Stimulated activated CD8-positive, alpha-beta memory T cell treated with anti-CD3 and anti-CD28 coated beads, Interleukin-12 subunit alpha, Interleukin-12 subunit beta, amount 100 ng/mL, for 4 hours (primary cell): ENCODE measurements at regions not wholly inside any gene's neighbourhood (a gene's known extent, or its start where the extent isn't known, plus 50 kb on each side); places are given as distances from the start of the nearest gene placed in this dataset.

ENCODE experiments used
- DNase-seq: peaks from one replicate; pipeline ENCODE4 v3.0.0-alpha.2; 2020; ENCODE audit warnings: low read depth

DNA sequence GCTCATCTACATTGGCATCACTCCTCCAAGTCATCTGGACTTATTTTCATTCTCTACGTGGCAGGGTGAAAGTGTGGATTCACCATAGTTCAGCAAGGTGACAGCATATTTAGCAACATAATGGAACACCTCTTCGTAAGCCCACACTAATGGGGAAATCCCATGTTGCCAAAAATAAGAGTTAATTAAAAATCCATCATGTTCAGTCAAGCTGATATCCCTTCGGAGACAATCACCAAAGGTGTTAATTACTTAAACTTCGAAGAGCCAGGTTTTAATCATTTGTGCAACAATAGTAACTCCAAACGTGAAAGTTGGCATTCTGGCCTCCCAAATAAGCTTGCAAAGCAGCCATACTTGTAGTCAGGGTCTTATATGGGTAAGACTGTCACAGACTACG lies 242.9 kb downstream of the NSG2 start:
- no peak for DNase-seq

DNA sequence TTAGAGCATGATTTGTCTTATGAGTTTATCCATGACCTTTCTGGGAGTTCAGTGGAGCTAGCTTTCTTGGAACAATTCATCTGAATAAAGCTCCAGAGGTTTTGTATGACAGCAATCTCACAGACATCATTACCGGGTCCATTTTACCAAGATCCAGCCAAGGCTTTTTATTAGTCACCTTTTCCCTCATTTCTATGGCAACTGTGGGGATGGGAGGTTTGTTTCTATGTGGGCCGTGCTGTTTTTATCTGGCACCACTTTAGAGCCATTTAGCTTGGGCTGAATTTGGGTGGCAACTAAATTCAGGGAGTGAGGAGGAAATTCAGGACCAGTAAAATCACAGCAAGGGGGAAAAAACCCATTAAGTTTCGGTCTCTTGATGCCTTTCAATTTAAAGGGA lies 245.7 kb downstream of the NSG2 start:
- DNase-seq: no peak

DNA sequence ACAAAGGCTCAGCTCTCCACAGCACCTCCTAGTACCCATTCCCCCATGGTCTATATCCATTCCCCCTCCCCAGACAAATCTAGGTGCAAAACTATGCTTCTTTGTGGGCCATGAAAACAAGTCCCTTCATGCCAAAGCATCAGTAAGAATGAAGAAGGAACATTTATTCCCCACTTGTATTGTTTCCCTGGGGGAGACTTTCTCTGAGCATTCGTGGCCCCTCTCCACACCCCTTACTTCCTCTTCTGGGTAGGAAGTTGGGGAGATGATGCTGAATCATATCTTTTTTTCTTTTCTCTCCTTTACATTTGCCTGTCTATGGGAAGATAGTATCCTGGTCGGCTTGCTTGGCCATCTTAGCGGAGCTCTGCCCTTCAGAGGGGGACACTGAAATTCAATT lies 246.8 kb downstream of the NSG2 start:
- no peak for DNase-seq

DNA sequence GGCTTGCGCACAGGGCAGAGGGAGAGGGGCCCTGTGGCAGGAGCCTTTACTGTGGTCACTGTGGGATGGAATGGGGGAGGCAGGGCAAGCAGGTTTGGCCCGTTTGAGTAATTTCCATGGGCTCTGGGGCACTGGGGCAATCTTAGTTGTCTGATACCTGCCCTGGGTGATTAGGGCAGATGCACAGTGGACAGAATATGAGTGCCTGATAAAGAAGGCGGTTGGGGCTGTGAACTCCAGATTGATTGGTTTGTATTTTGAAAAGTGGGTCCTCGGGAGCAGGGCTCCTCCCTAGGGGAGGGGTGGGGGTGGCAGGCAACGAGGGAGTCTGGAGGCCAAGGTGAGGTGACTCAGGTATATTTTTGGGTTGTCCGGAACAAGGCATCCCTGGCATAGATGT lies 247.5 kb downstream of the NSG2 start:
- DNase-seq: no peak

DNA sequence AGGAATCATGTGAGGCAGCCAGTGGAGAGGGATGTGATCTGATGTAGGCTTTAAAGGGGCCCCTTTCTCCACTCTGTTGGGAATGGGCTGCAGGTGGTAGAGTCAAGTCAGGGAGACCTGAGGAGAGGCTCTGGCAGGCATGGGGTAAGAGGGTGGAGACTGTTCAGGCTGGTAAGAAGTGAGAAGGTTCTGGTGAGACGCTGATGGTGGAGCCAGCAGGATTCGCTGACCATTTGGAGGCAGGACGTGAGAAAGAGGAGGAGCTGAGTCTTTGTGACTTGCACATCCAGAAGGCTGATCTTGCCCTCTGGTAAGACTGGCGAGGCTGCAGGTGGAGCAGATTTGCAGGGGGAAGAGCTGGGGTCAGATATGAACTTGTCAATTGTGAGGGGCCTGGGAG lies 248.0 kb downstream of the NSG2 start:
- DNase-seq: no peak

DNA sequence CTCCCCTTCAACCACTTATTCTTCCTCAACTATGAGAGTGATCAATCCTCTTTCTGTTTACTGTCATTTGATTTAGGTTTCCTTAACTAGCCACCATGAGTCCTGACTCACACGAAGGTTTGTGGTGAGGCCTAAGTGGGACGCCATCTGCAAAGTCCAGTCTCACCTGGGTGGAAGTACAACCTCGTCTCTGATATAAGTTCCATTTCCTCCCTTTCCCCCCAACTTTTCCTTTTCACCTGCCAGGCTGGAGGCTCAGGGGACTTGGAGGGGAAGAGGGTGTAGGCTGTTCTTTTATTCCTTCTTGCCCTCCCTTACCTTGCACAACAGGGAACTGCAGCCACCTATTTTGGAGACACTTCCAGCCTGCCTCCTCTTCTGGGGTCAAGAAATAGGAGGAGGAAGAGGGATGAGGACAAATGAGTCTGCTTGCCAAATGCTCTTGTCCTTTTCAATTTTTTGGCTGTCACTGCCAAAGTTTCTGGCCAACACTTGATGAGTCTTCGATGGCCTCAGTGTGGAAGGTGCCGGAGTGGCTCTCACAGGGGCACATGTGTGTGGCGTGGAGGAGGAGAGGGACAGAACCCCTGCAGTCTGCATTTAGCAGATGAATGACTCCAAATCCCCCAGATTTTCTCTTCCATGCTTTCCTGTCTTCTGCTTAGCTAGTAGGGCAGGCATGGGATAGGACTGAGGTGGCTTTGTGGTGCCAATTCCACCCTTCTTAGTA lies 249.6 kb downstream of the NSG2 start:
- DNase-seq: no peak

DNA sequence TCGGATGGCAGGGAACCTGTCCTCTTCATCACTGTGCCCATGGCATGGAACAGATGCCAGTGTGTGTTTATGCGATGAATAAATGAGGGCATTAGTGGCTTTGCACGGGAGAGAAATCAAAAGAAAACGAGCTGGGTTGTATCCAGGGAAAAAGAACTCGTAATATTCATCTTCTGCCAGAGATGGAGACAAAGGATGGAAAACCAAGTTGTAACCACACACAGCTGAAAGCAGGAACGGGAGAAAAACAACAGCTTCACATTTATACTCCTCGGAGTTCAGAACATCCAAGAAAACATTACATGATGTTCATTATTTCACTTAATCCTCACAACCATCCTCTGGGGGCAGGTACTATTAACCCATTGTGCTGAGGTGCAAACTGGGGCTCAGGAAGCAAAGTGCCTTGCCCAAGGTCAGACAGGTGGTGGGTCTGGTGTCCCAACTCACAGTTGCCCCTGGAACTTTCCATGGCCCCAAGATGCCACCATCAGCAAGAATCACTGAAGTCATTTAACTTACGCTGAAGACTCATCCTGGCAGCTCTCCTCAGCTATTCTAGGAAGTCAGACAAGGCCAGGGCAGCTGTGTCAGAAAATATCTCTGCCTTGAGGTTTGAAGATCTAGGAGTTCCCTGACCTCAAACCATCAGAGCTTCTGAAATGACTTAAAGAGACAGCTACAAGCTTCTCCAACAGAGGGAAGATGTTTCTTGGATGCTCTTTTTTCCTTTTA lies 250.4 kb downstream of the NSG2 start:
- no peak for DNase-seq

DNA sequence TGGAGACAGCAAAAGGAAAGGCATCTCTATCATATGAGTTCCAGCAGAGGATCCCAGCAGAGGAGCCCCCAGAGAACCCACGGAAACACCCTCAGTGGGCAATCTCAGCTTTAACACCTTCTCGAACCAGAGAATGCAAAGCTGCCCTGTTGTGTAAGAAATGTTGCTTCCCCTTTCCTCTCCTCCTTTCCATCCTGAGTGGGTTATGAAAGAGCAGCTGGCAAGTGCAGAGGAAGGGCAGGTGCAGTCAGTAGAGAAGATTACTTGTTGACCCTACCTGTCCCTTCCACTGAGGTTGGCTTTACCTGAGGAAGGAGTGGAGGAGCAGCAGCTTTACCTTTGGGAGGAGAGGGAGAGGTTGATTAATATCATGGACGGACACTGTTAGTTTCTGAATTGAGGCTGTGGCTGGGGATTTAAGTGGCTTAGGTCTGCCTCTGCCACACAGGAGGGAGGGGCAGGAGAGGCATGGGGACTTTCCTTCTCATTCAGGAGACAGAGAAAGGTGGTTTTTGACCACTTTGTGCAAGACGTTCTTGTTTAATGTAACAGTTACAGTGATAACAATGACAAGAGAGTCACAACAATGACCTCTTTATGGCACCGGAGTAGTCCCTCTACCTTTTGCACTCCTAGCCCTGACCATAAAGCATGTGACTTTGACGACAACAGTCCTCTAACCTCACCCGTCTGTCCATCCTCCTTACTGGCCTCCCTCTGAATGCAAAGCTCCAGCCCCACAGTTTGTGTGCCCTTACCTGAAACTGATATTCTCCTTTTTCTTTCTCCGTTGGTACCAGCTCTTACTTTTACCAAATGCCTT lies 254.8 kb downstream of the NSG2 start:
- no peak for DNase-seq

DNA sequence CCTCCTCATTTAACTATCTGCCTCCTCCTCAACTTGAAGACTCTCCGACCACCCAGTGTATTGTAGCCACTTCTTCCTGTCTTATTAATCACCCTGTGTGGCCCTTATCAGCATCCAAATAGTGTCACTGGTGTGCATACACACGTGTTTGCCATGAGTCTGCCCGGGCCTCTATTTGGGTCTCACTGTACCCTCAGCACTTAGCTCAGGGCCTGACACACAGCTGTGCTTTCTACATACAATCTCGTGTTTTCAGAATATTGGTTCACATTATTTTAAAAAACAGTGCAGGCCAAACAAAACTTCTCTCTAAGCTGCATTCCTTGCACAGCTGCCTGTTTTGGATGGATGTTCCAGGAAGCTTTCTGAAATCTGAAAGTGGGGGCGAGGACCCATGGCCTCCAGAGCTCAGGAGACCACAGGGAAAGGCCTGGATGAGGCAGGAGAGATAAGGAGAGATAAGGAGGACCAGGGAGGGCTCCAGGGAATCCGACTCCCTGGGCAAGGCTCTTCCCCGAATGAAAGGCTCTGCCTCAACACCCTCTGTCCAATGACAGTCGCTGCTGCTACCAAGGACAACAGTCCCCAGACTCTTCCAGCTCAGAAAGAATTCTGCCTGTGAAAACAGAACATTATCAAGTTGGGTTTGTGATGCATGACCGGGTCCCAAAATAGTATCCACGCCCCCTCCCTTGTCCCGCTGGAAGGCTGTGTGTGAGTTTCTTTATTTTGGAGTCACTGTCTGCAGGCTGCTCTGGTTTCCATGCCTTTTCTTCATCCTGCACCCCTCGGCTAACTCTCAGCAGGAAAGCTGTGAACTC lies 255.6 kb downstream of the NSG2 start:
- DNase-seq: no peak

DNA sequence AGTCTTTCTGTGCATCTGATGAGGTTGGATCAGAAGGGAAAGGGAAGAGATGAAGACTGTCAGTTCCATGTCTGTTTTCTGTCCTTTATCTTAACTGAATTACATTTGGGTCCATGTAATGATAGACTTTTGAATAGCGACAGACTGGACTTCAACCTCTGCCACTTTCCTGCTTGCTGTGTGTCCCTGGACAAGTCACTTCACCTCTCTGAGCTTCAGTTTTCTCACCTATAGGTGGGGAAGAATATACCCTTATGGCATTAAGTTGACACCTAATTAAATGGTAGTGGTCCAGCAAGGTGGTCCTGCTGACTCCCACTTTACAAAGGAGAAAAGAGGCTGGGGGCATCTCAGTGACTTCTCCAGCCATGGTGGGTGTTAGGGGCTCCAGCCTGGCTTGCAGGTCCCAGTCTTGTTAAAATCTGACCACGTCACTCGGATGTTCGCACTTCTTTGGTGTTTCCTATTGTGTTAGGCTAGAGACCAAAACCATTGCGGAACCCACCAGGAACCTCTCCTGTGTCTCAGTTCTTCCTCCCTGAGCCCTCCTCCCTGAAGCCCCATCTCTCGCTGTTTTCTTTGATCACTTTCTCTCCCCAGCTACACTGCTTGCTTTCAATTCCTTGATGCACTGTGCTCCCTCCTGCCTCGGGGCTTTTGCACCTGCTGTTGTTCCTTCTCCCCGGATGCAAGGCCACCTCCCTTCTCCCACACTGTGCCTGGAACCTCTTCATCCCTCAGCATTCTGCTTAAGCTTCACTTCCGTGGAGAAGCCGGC lies 256.5 kb downstream of the NSG2 start:
- DNase-seq: no peak

DNA sequence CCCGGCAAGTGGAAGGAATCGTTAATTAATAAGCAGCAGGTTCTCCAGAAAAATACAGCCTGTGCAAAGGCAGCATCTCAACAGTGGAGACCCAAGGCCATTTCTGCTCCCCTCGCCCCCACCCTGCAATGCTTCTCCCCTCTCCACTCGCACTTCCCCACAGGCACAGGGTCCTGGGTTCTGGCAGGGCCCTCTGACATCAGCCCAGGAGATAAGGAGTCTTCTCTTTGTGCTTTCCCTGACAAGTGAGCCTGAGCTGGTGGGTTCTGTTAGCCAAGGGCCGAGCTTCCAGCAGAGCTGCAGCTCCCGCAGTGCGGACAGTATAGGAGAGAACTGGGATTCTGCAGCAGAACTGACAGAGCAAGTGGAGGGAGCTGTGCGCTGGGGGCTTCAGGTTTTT lies 257.5 kb downstream of the NSG2 start:
- DNase-seq: no peak

DNA sequence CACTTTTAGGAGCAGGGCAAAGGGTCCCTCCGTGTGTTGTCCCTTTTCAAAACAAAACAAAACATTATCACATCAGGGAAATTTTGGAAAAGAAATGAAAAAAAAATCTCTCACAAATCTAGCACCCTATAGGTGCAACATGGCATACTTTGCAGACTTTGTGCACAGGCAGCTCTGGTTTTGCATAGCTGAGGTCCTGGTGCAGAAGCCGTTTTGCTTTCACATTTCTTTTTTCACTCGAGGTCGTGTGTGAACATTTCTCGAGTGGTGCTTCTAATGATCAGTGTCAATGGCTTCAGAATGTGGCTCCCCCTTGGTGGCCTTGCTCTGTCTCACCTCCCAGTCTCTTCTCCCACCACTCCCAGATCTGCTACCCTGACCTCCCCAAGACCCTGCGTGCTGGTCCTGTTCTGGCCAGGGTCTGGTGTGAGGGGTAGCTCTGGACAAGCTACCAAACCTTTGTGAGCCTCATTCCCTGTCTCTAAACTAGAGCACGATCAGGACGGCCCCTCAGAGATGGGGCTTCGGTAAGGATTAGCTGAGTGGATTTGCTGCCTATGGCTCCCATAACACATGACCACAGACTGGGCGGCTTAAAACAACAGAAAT lies 258.0 kb downstream of the NSG2 start:
- DNase-seq: no peak

DNA sequence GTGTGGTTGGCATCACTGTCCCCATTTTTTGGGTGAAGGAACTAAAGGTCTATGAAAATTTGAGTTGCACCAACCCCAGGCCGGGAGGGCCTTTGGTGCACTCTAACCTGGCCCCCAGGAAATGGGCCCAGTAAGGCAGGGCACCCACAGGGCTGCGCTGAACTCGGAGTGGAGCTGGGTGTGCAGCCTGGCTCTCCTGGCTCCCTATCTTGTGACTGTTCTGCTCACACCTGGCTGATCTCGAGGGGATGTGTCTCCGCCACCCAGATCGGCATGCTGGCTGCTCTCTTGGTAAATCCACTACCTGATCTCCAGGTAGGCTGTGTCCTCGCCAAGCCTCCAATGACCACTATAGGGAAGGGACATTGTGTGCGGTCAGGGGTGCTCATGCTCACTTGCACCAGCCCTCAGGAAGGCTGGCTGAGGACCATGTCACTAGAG lies 259.8 kb downstream of the NSG2 start:
- no peak for DNase-seq

DNA sequence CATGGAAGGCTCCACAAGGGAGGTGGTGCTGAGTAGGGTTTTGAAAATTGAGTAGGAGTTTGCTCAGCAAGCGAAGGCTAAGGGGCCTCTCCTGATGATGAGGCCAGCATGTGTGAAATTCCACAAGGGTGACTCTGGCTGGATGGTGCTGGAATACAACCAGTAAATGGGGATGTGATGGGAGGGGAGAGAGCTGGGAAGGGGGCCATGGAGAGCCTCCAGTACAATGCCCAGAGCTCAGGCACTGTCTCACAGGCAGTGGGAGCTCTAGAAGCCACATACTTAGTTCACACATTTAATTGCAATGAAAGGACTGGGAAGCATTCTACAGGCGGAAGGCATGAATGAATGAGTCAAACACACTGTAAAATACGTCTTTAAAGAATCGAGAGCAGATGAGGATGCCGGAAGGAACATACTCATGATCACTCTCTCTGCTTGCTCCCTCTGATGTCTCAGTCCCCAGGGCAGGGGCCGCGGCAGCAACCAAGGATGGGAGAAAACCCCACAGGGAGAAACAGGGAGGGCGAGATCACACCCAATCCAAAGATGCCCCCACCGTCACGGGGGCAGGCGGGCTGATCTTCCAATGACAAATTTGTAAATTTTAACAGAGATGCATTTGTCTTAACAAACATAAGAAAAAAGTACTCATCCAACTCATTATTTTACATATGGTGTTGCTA lies 261.0 kb downstream of the NSG2 start:
- DNase-seq: no peak

DNA sequence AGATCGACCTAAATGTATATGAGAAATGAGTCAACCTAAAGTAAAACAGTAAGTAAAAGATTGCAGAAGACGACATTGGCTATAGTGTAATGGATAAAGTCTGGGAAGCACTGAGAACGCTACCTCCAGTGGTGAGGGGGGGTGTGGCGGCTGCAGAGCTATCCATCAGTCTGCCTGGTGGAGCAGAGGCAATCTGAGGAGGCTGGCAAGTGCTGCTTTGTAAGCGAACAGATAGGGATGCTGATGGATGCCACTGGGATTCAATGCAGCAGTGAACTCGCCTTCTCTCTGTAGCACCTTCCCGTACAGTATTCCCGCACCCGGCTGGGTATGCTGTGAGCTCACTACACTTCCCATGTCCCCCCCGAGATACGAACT lies 261.5 kb downstream of the NSG2 start:
- no peak for DNase-seq

DNA sequence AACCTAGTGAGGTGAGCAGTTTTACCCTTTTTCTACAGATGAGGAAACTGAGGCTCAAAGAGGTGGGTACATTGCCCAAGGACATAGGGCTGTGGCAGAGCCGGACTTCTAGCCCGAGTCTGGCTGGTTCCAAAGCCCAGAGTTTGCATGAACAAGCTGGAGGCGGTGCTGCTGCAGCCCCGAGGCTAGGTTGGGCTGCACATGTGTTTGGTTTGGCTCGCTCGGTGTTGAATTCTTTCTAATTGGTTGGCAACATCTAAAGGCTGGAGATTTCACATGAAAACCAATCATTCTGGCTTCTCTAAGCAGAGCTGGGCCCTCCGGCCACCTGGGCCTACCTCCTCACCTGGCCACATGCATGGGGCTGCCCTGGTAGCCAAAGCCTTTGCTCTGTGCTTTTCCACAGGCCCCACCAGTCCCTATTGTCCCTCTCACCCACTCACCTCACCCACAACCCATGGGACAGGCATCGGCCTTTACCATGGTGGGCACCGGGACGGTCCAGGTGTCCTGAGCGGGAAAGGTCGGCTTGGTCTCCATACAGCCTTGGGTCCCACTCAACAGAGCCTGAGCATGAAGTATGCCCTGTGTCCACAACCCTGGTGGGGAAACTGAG lies 262.3 kb downstream of the NSG2 start:
- no peak for DNase-seq

DNA sequence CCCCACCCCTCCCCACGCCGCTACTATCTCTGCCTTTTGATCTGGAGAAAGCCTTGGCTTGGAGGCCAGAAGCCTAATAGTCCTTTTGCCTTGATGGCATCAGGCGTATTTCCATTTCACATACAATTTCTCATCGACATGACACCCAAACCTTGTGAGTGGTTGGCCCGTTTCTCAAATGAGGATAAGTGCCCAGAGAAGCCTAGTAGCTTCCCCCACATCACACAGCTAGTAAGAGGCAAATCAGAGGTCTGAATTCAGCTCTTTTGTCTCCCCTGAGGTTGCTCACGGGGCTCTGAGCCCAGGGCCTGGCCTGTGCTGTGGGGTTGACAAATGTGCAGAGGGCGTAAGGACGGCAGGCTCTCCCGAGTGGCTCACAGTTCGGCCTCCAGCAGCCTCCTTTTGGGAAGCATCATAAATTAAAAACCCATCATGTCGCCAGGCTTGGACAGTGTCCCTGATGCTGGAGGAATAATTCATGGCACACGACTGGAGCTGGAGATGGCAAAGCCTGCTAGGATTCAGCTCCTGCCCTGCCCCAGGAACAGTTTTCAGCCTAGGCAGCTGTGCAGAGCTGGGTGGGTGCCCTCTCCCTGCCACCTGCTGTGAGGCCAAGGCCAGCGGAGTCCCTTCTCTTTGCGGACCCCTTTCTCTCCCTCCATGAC lies 263.8 kb downstream of the NSG2 start:
- no peak for DNase-seq

DNA sequence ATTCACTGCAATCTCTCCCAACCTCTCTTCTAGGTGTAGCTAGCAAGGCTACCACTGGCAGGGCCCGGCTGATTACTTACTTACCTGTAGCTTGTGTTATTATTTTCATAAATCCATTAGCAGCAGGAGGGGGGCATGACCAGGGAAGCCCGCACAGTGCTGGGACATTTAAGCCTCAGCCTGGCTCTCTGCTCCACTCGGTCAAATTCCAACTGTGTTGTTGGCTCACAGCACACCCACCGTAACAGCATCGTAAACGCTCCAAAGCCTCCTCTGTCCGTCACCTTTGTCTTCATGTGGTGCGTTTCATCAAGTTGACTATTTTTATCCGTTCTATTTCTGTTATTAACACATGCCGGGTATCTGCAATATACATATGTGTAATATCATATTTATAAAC lies 264.7 kb downstream of the NSG2 start:
- DNase-seq: no peak

DNA sequence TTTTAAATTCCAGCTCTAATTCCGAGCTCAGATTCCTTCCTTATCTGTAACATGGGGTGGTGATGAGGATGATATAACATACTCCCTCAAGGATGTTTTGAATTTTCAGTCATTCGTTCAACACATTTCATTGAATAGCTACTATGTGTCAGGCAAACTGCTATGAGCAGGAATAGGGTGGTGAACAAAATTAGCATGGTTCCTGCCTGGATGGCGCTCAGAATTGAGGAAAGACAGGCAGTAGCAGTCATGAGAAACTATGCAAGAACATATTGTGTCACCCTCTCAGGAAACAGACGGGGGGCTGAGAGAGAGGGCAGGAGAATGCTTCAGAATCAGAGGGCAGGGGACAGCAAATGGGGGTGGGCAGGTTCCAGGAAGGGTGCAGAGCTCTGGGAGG lies 265.2 kb downstream of the NSG2 start:
- DNase-seq: no peak
